ENCODE measurements at regions not wholly inside any gene's neighbourhood (a gene's known extent, or its start where the extent isn't known, plus 50 kb on each side); places are given as distances from the start of the nearest gene placed in this dataset.

DNA sequence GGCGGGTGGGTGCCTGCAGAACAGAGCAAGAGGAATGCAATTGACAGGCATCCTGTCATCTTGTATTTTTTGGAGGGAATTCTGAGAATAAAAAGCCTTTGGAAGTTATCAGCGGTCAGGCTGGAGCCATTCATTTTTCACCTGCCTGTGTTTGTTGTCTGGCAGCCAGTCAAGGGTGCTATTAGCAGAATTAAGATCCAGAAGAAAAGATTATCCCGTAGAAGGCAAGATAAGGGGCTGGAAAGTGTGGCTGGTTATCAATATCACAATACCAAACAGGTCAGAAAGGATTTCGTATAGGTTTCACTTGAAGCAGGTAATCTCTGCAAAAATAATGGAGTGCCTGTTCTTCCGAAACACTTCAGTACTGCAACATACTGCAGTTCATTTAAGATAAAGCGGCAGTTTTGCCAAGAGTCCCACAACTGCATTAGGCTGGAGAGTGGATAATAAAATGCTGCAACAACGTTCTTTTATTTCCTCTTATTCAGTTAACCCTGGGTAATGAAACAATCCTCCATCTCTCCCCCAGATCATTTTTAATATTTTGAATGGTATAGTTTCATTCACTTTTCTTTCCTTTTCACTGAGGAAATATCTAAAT, 171.2 kb upstream of the CDKN3 start:
- DNase-seq (no peak), ATAC-seq (replicated peaks in 1 of 4) (no peak)
- Mint-ChIP-seq H3K9me3 (no peaks in the 10 kb centered on the region), H3K27ac (no peak overlapping the region), H3K27me3 (peaks cover 34 to 46% of the 10 kb centered on the region in 2 donors), H3K36me3 (no peaks in the 10 kb centered on the region), H3K4me3 (no peak overlapping the region), H3K4me1 (peaks cover 0 to 4% (median 4%) of the 10 kb centered on the region in 3 donors)
- no peaks in the 10 kb centered on the region for H3K4me1 ChIP-seq (ENCODE audit: control insufficient read depth in 1 of 2, extremely low read depth in 1 of 2, insufficient read depth in 2 of 2, low read length in 2 of 2)
- H3K27me3 ChIP-seq (replicated peaks in 1 of 2; ENCODE audit: control insufficient read depth in 2 of 2, extremely low read depth in 1 of 2, insufficient read depth in 2 of 2, low read length in 1 of 2) = peaks cover 4 to 9% of the 10 kb centered on the region in 2 experiments
- H3K27ac ChIP-seq (ENCODE audit: low read length) = no peak overlapping the region
- CTCF ChIA-PET = no interaction called here
- H3K9me3 ChIP-seq = no peaks in the 10 kb centered on the region
- POLR2A ChIA-PET = no interaction called here
- 40% methylated on average over 1 of the region's 7 CpGs for WGBS (ENCODE audit: insufficient coverage)
- no peak overlapping the region for H3K4me3 ChIP-seq (ENCODE audit: control insufficient read depth in 1 of 2, extremely low read depth in 1 of 2, low read length in 1 of 2)
- no peaks in the 10 kb centered on the region for H3K36me3 ChIP-seq (ENCODE audit: control insufficient read depth in 2 of 2, extremely low read depth in 1 of 2, insufficient read depth in 1 of 2, low read length in 1 of 2)

DNA sequence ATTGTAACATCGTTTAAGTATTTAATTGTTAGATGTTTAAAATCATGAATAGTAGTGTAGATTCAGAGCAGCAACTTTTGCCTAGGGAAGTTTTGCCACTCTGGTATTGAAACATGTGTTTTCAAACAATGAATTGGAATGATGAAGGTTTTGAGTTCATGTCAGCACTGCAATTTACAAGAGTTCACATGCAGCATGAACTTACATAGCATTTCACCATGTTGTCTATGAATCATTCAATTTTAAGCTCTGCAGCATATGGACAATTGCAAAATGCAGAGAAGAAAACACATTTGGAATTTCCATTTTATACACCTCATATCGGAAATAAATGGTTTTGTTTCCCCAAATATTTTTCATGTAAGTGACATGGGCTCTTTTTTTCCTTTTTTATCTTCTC, 170.7 kb upstream of the CDKN3 start:
- Histone ChIP-seq H3K36me3 (ENCODE audit: control insufficient read depth in 2 of 2, extremely low read depth in 1 of 2, insufficient read depth in 1 of 2, low read length in 1 of 2) (no peaks in the 10 kb centered on the region), H3K4me1 (ENCODE audit: control insufficient read depth in 1 of 2, extremely low read depth in 1 of 2, insufficient read depth in 2 of 2, low read length in 2 of 2) (no peaks in the 10 kb centered on the region), H3K27ac (ENCODE audit: low read length) (no peak overlapping the region), H3K9me3 (no peaks in the 10 kb centered on the region), H3K4me3 (ENCODE audit: control insufficient read depth in 1 of 2, extremely low read depth in 1 of 2, low read length in 1 of 2) (no peak overlapping the region), H3K27me3 (replicated peaks in 1 of 2; ENCODE audit: control insufficient read depth in 2 of 2, extremely low read depth in 1 of 2, insufficient read depth in 2 of 2, low read length in 1 of 2) (peaks cover 4 to 9% of the 10 kb centered on the region in 2 experiments)
- Mint-ChIP-seq H3K9me3 (no peaks in the 10 kb centered on the region), H3K36me3 (no peaks in the 10 kb centered on the region), H3K27ac (no peak overlapping the region), H3K27me3 (peaks cover 30 to 45% of the 10 kb centered on the region in 2 donors), H3K4me3 (no peak overlapping the region), H3K4me1 (no peaks in the 10 kb centered on the region)
- no CpG with 5 or more reads among the region's 2 CpGs for WGBS (ENCODE audit: insufficient coverage)
- CTCF ChIA-PET = no interaction called here
- DNase-seq (no peak), ATAC-seq (replicated peaks in 1 of 4) (no peak)
- POLR2A ChIA-PET = no interaction called here

DNA sequence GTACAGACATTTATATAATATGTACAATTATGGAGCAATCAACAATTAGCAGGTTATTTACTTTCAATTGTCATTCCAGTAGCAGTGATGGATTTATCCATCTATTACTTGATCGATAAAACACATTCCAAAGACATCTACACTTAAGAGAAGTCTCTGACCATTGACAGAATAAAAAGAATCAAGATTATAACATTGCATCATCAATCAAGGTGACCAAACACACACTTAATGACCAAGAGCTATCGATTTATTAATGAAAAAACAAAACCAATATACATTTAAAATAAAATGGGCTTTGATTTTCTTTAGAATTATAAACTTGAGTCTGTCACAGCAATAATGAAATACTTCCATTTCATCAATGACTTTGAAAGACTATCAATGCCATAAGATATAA, 170.2 kb upstream of the CDKN3 start:
- H3K9me3 ChIP-seq = no peaks in the 10 kb centered on the region
- H3K36me3 ChIP-seq (ENCODE audit: control insufficient read depth in 2 of 2, extremely low read depth in 1 of 2, insufficient read depth in 1 of 2, low read length in 1 of 2) = no peaks in the 10 kb centered on the region
- ChIA-PET CTCF (no interaction called here), POLR2A (no interaction called here)
- H3K27ac Mint-ChIP-seq = no peak overlapping the region
- peaks cover 4 to 9% of the 10 kb centered on the region in 2 experiments for H3K27me3 ChIP-seq (replicated peaks in 1 of 2; ENCODE audit: control insufficient read depth in 2 of 2, extremely low read depth in 1 of 2, insufficient read depth in 2 of 2, low read length in 1 of 2)
- no CpG with 5 or more reads among the region's 2 CpGs for WGBS (ENCODE audit: insufficient coverage)
- no peak overlapping the region for H3K27ac ChIP-seq (ENCODE audit: low read length)
- H3K4me3 Mint-ChIP-seq = no peak overlapping the region
- no peaks in the 10 kb centered on the region for H3K9me3 Mint-ChIP-seq
- no peak for ATAC-seq (replicated peaks in 1 of 4)
- no peaks in the 10 kb centered on the region for H3K36me3 Mint-ChIP-seq
- no peaks in the 10 kb centered on the region for H3K4me1 ChIP-seq (ENCODE audit: control insufficient read depth in 1 of 2, extremely low read depth in 1 of 2, insufficient read depth in 2 of 2, low read length in 2 of 2)
- DNase-seq = no peak
- H3K4me3 ChIP-seq (ENCODE audit: control insufficient read depth in 1 of 2, extremely low read depth in 1 of 2, low read length in 1 of 2) = no peak overlapping the region
- peaks cover 25 to 42% of the 10 kb centered on the region in 2 donors for H3K27me3 Mint-ChIP-seq
- H3K4me1 Mint-ChIP-seq = no peaks in the 10 kb centered on the region

DNA sequence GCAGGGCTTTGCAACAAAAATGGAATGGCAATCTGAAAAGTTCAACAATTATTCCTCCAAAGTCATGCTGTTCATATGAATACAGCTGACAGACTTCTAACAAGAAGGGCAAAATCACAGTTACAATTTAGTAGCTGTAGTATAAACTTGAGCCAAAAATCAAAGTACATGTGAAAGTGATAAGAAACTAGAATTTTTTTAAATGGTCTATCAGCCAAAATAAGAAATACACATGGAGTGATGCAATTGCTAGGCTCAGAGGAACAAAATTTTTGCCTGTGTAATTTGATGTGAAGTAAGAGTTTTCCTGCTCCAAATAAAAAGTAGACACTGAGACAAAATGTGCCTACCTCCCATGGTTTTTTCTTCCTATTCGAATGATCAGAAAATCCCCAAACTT, 167.7 kb upstream of the CDKN3 start:
- ATAC-seq (replicated peaks in 1 of 4) (no peak), DNase-seq (no peak)
- ChIA-PET CTCF (no interaction called here), POLR2A (no interaction called here)
- Mint-ChIP-seq H3K9me3 (peaks cover 0 to 3% (median 0%) of the 10 kb centered on the region in 3 donors), H3K27me3 (peaks cover 17 to 25% of the 10 kb centered on the region in 2 donors), H3K4me1 (no peaks in the 10 kb centered on the region), H3K4me3 (no peak overlapping the region), H3K27ac (no peak overlapping the region), H3K36me3 (no peaks in the 10 kb centered on the region)
- Histone ChIP-seq H3K36me3 (ENCODE audit: control insufficient read depth in 2 of 2, extremely low read depth in 1 of 2, insufficient read depth in 1 of 2, low read length in 1 of 2) (no peaks in the 10 kb centered on the region), H3K27me3 (replicated peaks in 1 of 2; ENCODE audit: control insufficient read depth in 2 of 2, extremely low read depth in 1 of 2, insufficient read depth in 2 of 2, low read length in 1 of 2) (peaks cover 2 to 4% of the 10 kb centered on the region in 2 experiments), H3K9me3 (no peaks in the 10 kb centered on the region), H3K4me3 (ENCODE audit: control insufficient read depth in 1 of 2, extremely low read depth in 1 of 2, low read length in 1 of 2) (no peak overlapping the region), H3K4me1 (ENCODE audit: control insufficient read depth in 1 of 2, extremely low read depth in 1 of 2, insufficient read depth in 2 of 2, low read length in 2 of 2) (no peaks in the 10 kb centered on the region), H3K27ac (ENCODE audit: low read length) (no peak overlapping the region)
- WGBS (ENCODE audit: insufficient coverage) = no CpG with 5 or more reads among the region's 1 CpG

DNA sequence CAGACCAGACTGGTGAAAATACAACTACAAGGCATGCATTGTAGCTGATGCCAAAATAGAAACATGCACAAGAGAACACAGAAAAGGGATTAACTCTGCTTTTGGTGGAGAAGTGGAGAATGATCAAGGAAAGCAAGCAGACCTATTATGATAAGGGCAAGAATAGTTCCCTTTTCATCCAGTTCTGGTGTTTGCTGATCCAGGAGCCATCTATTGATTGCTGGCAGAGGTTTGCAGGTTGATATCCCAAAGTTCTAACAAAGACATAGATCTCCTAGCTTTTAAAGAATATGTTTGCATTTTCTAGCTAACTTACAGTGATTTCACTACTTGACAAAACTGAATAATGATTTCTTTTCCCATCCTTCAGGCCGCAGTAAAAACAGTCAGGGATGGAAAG, 166.2 kb upstream of the CDKN3 start:
- no peak overlapping the region for H3K27ac Mint-ChIP-seq
- DNase-seq (no peak), ATAC-seq (replicated peaks in 1 of 4) (no peak)
- no peak overlapping the region for H3K27ac ChIP-seq (ENCODE audit: low read length)
- ChIA-PET POLR2A (no interaction called here), CTCF (no interaction called here)
- H3K4me3 Mint-ChIP-seq = no peak overlapping the region
- H3K9me3 Mint-ChIP-seq = peaks cover 0 to 9% (median 0%) of the 10 kb centered on the region in 3 donors
- peaks cover 20 to 27% of the 10 kb centered on the region in 2 donors for H3K27me3 Mint-ChIP-seq
- no CpG with 5 or more reads among the region's 1 CpG for WGBS (ENCODE audit: insufficient coverage)
- H3K36me3 ChIP-seq (ENCODE audit: control insufficient read depth in 2 of 2, extremely low read depth in 1 of 2, insufficient read depth in 1 of 2, low read length in 1 of 2) = no peaks in the 10 kb centered on the region
- no peaks in the 10 kb centered on the region for H3K36me3 Mint-ChIP-seq
- no peaks in the 10 kb centered on the region for H3K4me1 ChIP-seq (ENCODE audit: control insufficient read depth in 1 of 2, extremely low read depth in 1 of 2, insufficient read depth in 2 of 2, low read length in 2 of 2)
- no peaks in the 10 kb centered on the region for H3K4me1 Mint-ChIP-seq
- no peaks in the 10 kb centered on the region for H3K9me3 ChIP-seq
- H3K27me3 ChIP-seq (replicated peaks in 1 of 2; ENCODE audit: control insufficient read depth in 2 of 2, extremely low read depth in 1 of 2, insufficient read depth in 2 of 2, low read length in 1 of 2) = peaks cover under 1 to 2% of the 10 kb centered on the region in 2 experiments
- no peak overlapping the region for H3K4me3 ChIP-seq (ENCODE audit: control insufficient read depth in 1 of 2, extremely low read depth in 1 of 2, low read length in 1 of 2)

DNA sequence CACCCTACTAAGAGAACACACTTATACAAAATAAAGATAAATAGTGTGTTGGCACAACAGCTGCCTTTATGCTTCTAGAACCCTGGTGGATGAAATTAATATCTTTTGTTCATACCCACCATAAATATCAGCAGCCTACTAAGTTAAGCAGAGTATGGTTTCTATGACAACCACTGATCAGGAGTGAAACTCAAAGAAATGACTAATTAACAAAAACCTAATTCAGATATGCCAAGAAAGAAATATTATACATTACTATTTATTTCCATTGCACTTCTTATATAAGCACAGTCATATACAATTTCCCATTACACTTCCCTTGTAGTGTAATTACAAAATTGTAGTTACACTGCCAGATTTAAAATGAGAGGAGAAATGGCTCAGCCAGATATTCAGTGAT, 164.1 kb upstream of the CDKN3 start:
- ChIA-PET POLR2A (no interaction called here), CTCF (no interaction called here)
- Mint-ChIP-seq H3K9me3 (peaks cover 0 to 9% (median 0%) of the 10 kb centered on the region in 3 donors), H3K27me3 (peaks cover 15 to 19% of the 10 kb centered on the region in 2 donors), H3K4me3 (no peak overlapping the region), H3K27ac (no peak overlapping the region), H3K36me3 (no peaks in the 10 kb centered on the region), H3K4me1 (no peaks in the 10 kb centered on the region)
- Histone ChIP-seq H3K36me3 (ENCODE audit: control insufficient read depth in 2 of 2, extremely low read depth in 1 of 2, insufficient read depth in 1 of 2, low read length in 1 of 2) (no peaks in the 10 kb centered on the region), H3K27me3 (replicated peaks in 1 of 2; ENCODE audit: control insufficient read depth in 2 of 2, extremely low read depth in 1 of 2, insufficient read depth in 2 of 2, low read length in 1 of 2) (peaks cover 0 to 2% of the 10 kb centered on the region in 2 experiments), H3K4me1 (ENCODE audit: control insufficient read depth in 1 of 2, extremely low read depth in 1 of 2, insufficient read depth in 2 of 2, low read length in 2 of 2) (no peaks in the 10 kb centered on the region), H3K4me3 (ENCODE audit: control insufficient read depth in 1 of 2, extremely low read depth in 1 of 2, low read length in 1 of 2) (no peak overlapping the region), H3K9me3 (no peaks in the 10 kb centered on the region), H3K27ac (ENCODE audit: low read length) (no peak overlapping the region)
- no peak for DNase-seq
- no peak for ATAC-seq (replicated peaks in 1 of 4)

DNA sequence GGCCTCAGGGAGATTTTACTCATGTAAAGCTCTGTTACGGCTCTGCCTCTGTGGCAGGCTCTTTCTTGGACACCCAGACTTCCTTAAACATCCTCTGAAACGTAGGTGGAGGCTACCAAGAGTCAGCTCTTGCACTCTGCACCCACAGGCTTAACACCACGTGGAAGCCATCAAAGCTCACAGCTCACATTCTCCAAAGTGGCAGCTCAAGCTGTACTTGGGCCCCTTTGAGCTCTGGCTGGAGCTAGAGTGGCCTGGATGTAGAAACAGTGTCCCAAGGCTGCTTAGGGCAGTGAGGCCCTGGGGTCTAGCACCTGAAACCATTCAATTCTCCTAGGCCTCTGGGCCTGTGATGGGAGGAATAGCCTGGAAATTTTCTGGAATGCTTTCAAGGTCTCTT, 155.3 kb upstream of the CDKN3 start:
- ChIA-PET POLR2A (no interaction called here), CTCF (no interaction called here)
- 25% methylated on average over 3 of the region's 3 CpGs for WGBS (ENCODE audit: insufficient coverage)

More for the DNA sequence above, 155.3 kb upstream of the CDKN3 start:
- H3K4me3 ChIP-seq (ENCODE audit: control insufficient read depth in 1 of 2, extremely low read depth in 1 of 2, low read length in 1 of 2) = no peak overlapping the region
- H3K27ac ChIP-seq (ENCODE audit: low read length) = no peak overlapping the region
- no peak for ATAC-seq (replicated peaks in 1 of 4)
- H3K9me3 ChIP-seq = no peaks in the 10 kb centered on the region
- no peaks in the 10 kb centered on the region for H3K27me3 ChIP-seq (replicated peaks in 1 of 2; ENCODE audit: control insufficient read depth in 2 of 2, extremely low read depth in 1 of 2, insufficient read depth in 2 of 2, low read length in 1 of 2)
- Mint-ChIP-seq H3K4me3 (no peak overlapping the region), H3K4me1 (no peaks in the 10 kb centered on the region), H3K27ac (no peak overlapping the region), H3K36me3 (no peaks in the 10 kb centered on the region), H3K9me3 (no peaks in the 10 kb centered on the region), H3K27me3 (peaks cover 0 to 5% of the 10 kb centered on the region in 2 donors)
- no peak for DNase-seq
- no peaks in the 10 kb centered on the region for H3K4me1 ChIP-seq (ENCODE audit: control insufficient read depth in 1 of 2, extremely low read depth in 1 of 2, insufficient read depth in 2 of 2, low read length in 2 of 2)
- H3K36me3 ChIP-seq (ENCODE audit: control insufficient read depth in 2 of 2, extremely low read depth in 1 of 2, insufficient read depth in 1 of 2, low read length in 1 of 2) = no peaks in the 10 kb centered on the region
